Activated naive CD4-positive, alpha-beta T cell treated with anti-CD3 and anti-CD28 coated beads, Interleukin-2, amount 50 U/mL, for 24 hours (primary cell): ENCODE measurements at regions not wholly inside any gene's neighbourhood (a gene's known extent, or its start where the extent isn't known, plus 50 kb on each side); places are given as distances from the start of the nearest gene placed in this dataset.
"Not testable (repeated sequence)": the region's sequence is repeated elsewhere in the genome, so short reads cannot be mapped to it uniquely, and the experiment has no call there.

Experiments
- H3K27ac Mint-ChIP-seq: one replicate; pipeline ENCODE4 v1.8.0; 2021; ENCODE audit warnings: mild to moderate bottlenecking, mixed read lengths
- H3K27me3 Mint-ChIP-seq: one replicate; pipeline ENCODE4 v1.8.0; 2021; ENCODE audit warnings: mixed read lengths
- H3K36me3 Mint-ChIP-seq: one replicate; pipeline ENCODE4 v1.8.0; 2021; ENCODE audit warnings: mixed read lengths
- H3K4me1 Mint-ChIP-seq: one replicate; pipeline ENCODE4 v1.8.0; 2021; ENCODE audit warnings: mixed read lengths
- H3K4me3 Mint-ChIP-seq: one replicate; pipeline ENCODE4 v1.8.0; 2021; ENCODE audit warnings: mild to moderate bottlenecking, mixed read lengths
- H3K9me3 Mint-ChIP-seq: one replicate; pipeline ENCODE4 v1.8.0; 2021; ENCODE audit warnings: mixed read lengths

- no peaks in the 10 kb centered on the region for H3K36me3 Mint-ChIP-seq
- no peak overlapping the region for H3K27ac Mint-ChIP-seq
- no peaks in the 10 kb centered on the region for H3K27me3 Mint-ChIP-seq
- H3K4me3 Mint-ChIP-seq = no peak overlapping the region
- H3K9me3 Mint-ChIP-seq = no peaks in the 10 kb centered on the region
- H3K4me1 Mint-ChIP-seq = peaks cover 3% of the 10 kb centered on the region
Measured at GRCh38 chr5:96115147-96115807, 153.6 kb upstream of the ELL2 start.

- Mint-ChIP-seq H3K27me3 (no peaks in the 10 kb centered on the region), H3K9me3 (no peaks in the 10 kb centered on the region), H3K4me1 (peaks cover 3% of the 10 kb centered on the region), H3K27ac (no peak overlapping the region), H3K36me3 (no peaks in the 10 kb centered on the region), H3K4me3 (no peak overlapping the region)
Measured at GRCh38 chr5:96114736-96115135, 153.1 kb upstream of the ELL2 start.

DNA sequence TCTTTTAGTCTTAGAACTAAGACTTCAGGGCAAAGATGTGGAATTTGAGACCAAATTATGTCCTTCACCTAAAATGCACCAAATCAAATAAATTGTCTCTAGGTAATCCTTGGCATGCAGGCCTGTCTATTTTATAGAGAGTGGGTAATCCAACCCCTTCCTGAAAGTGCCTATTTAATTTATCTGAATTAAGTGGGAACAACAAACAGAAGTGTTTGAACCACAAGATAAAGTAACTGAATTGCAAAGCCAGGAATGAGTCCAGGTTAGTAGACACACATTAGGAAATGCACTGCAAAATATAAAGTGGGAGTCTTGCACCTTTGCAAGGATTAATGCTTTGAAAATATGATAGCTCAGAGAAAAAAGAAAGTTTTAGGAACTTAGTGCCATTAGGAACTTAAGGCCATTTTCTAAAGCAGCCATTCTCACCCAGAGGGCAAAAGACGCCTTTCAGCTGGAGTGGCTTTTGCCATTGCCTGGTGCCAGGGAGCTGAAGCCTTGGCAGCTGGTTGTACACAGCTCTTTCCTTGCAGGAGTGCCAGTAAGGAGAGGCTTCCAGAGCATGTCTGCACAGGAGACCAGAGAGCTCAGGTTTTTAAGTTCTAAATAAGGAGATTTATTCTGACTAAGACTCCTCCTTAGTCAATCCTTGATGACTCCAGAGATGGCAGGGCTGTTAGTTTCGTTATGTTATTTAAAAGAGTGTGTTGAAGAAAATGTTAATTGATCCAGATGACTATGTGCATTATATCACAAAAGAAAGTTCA, 151.7 kb upstream of the ELL2 start:
- no peak overlapping the region for H3K27ac Mint-ChIP-seq
- no peaks in the 10 kb centered on the region for H3K9me3 Mint-ChIP-seq
- peaks cover 3% of the 10 kb centered on the region for H3K4me1 Mint-ChIP-seq
- H3K4me3 Mint-ChIP-seq = no peak overlapping the region
- no peaks in the 10 kb centered on the region for H3K36me3 Mint-ChIP-seq
- peaks cover 3% of the 10 kb centered on the region for H3K27me3 Mint-ChIP-seq

DNA sequence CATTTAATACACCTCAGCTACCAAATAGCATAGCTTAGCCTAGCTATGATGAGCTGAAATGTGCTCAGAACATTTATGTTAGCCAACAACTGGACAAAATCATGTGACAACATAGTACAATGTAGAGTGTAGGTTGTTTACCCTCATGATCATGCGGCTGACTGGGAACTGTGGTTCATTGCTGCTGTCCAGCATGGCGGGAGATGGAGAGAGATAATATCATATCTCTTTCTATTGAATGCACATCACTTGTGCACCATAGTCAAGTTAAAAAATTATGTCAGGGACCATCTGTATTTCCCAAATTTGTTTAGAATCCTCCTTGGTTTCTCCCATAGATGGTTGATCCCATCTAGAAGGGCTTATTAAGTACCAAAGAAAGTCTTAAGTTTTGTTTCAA, 151.1 kb upstream of the ELL2 start:
- no peak overlapping the region for H3K27ac Mint-ChIP-seq
- H3K9me3 Mint-ChIP-seq = no peaks in the 10 kb centered on the region
- no peaks in the 10 kb centered on the region for H3K36me3 Mint-ChIP-seq
- peaks cover 3% of the 10 kb centered on the region for H3K4me1 Mint-ChIP-seq
- H3K4me3 Mint-ChIP-seq = no peak overlapping the region
- H3K27me3 Mint-ChIP-seq = peaks cover 3% of the 10 kb centered on the region

- no peaks in the 10 kb centered on the region for H3K36me3 Mint-ChIP-seq
- H3K9me3 Mint-ChIP-seq = no peaks in the 10 kb centered on the region
Measured at GRCh38 chr5:96112123-96112670, 150.5 kb upstream of the ELL2 start.

GRCh38 chr5:96111080-96111756, 149.6 kb upstream of the ELL2 start:
- Mint-ChIP-seq H3K4me1 (peaks cover 3% of the 10 kb centered on the region), H3K4me3 (no peak overlapping the region), H3K27ac (no peak overlapping the region), H3K27me3 (peaks cover 3% of the 10 kb centered on the region), H3K9me3 (no peaks in the 10 kb centered on the region), H3K36me3 (no peaks in the 10 kb centered on the region)

More at GRCh38 chr5:96112123-96112670, 150.5 kb upstream of the ELL2 start:
- no peak overlapping the region for H3K4me3 Mint-ChIP-seq
- peaks cover 3% of the 10 kb centered on the region for H3K27me3 Mint-ChIP-seq
- no peak overlapping the region for H3K27ac Mint-ChIP-seq
- H3K4me1 Mint-ChIP-seq = peaks cover 3% of the 10 kb centered on the region

DNA sequence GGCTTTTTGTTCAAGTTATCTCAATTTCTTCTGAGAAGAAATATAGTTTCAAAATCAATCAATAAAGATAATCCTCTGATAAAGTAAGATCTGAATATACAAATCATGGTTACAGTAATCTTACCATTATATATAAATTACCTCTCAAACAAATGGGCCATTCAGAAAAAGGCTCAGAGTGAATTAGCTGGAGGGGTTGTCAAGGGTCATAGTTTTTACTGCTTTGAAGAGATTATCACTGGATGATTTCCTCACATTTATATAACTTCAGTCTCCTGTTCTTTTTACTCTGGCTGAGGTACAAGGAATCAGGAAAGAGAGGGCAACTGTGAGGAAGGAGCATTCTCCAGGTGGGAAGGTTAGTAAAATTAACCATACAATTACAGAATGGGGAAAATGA, 148.6 kb upstream of the ELL2 start:
- Mint-ChIP-seq H3K27ac (no peak overlapping the region), H3K36me3 (no peaks in the 10 kb centered on the region), H3K9me3 (no peaks in the 10 kb centered on the region), H3K4me1 (no peaks in the 10 kb centered on the region), H3K27me3 (peaks cover 3% of the 10 kb centered on the region), H3K4me3 (no peak overlapping the region)

DNA sequence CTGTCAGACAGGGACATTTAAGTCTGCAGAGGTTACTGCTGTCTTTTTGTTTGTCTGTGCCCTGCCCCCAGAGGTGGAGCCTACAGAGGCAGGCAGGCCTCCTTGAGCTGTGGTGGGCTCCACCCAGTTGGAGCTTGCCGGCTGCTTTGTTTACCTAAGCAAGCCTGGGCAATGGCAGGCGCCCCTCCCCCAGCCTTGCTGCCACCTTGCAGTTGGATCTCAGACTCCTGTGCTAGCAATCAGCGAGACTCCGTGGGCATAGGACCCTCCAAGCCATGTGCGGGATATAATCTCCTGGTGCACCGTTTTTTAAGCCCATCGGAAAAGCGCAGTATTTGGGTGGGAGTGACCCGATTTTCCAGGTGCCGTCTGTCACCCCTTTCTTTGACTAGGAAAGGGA, 147.0 kb upstream of the ELL2 start:
- H3K9me3 Mint-ChIP-seq, H3K4me1 Mint-ChIP-seq, H3K27ac Mint-ChIP-seq, H3K4me3 Mint-ChIP-seq, H3K36me3 Mint-ChIP-seq, H3K27me3 Mint-ChIP-seq: not testable (repeated sequence)

- not testable (repeated sequence) for H3K9me3 Mint-ChIP-seq
Measured at GRCh38 chr5:96103829-96104228, 142.2 kb upstream of the ELL2 start.

GRCh38 chr5:96101358-96102089, 139.9 kb upstream of the ELL2 start:
- Mint-ChIP-seq H3K9me3 (no peaks in the 10 kb centered on the region), H3K4me1 (no peaks in the 10 kb centered on the region), H3K36me3 (no peaks in the 10 kb centered on the region), H3K27me3 (no peaks in the 10 kb centered on the region), H3K4me3 (no peak overlapping the region), H3K27ac (no peak overlapping the region)

More at GRCh38 chr5:96103829-96104228, 142.2 kb upstream of the ELL2 start:
- not testable (repeated sequence) for H3K4me3 Mint-ChIP-seq, H3K36me3 Mint-ChIP-seq, H3K27me3 Mint-ChIP-seq, H3K4me1 Mint-ChIP-seq, H3K27ac Mint-ChIP-seq

DNA sequence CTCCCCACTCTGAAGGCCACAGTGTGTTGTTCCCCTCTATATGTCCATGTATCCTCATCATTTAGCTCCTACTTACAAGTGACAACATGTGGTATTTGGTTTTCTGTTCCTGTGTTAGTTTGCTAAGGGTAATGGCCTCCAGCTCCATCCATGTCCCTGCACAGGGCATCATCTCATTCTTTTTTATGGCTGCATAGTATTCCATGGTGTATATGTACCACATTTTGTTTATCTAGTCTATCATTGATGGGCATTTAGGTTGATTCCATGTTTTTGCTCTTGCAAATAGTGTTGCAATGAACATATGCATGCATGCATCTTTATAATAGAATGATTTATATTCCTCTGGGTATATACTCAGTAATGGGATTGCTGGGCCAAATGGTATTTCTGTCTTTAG, 135.8 kb upstream of the ELL2 start:
- not testable (repeated sequence) for H3K9me3 Mint-ChIP-seq, H3K36me3 Mint-ChIP-seq, H3K4me3 Mint-ChIP-seq, H3K4me1 Mint-ChIP-seq, H3K27ac Mint-ChIP-seq, H3K27me3 Mint-ChIP-seq

DNA sequence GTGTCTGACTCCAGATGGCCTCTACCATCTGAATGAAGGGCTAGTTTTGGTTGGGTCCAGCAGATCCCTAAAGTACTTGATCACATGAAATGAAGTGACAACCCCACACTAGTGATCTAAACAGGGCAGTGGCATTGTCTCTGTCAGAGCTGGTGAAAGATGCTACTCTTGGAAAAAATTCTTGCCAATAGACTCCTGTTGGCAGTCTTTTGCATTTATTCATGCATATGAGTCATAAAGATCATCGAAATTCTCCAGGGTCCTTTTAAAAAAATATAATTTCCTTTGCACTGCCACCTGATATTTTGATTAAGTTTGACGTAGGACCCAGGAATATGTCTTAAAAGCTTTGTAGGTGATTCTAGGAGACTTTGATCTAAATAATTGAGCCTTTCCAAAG, 135.1 kb upstream of the ELL2 start:
- Mint-ChIP-seq H3K9me3 (no peaks in the 10 kb centered on the region), H3K36me3 (no peaks in the 10 kb centered on the region), H3K27me3 (no peaks in the 10 kb centered on the region)

DNA sequence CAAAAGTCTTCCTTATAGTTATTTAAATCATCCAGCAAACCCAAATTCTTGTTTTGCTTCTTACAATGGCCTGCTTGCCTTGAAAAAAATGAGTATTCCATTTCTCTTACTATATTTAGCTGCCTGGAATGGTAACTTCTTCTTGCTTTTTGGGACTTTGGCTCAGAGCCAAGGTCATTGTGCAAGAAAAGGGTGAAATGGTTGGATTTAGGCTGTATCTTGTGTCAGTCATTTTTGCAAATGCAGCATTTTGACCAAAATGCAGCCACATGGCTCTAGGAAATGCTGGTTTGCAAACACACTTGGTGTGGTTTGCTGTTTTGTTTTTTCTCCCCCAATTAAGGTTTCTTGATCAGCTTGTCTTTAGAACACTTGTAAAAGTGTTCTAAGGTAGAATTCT, 133.3 kb upstream of the ELL2 start:
- Mint-ChIP-seq H3K27me3 (no peaks in the 10 kb centered on the region), H3K4me1 (no peaks in the 10 kb centered on the region), H3K9me3 (no peaks in the 10 kb centered on the region), H3K4me3 (no peak overlapping the region), H3K27ac (no peak overlapping the region), H3K36me3 (no peaks in the 10 kb centered on the region)

More for the DNA sequence above, 135.1 kb upstream of the ELL2 start:
- Mint-ChIP-seq H3K27ac (no peak overlapping the region), H3K4me1 (no peaks in the 10 kb centered on the region), H3K4me3 (no peak overlapping the region)

GRCh38 chr5:96093890-96094381, 132.3 kb upstream of the ELL2 start:
- H3K27ac Mint-ChIP-seq = no peak overlapping the region
- no peaks in the 10 kb centered on the region for H3K27me3 Mint-ChIP-seq
- H3K9me3 Mint-ChIP-seq = no peaks in the 10 kb centered on the region
- H3K36me3 Mint-ChIP-seq = no peaks in the 10 kb centered on the region
- H3K4me3 Mint-ChIP-seq = no peak overlapping the region
- H3K4me1 Mint-ChIP-seq = no peaks in the 10 kb centered on the region

GRCh38 chr5:96093340-96093739, 131.7 kb upstream of the ELL2 start:
- H3K27ac Mint-ChIP-seq = no peak overlapping the region
- H3K4me1 Mint-ChIP-seq = no peaks in the 10 kb centered on the region
- H3K9me3 Mint-ChIP-seq = no peaks in the 10 kb centered on the region
- H3K27me3 Mint-ChIP-seq = no peaks in the 10 kb centered on the region
- H3K4me3 Mint-ChIP-seq = no peak overlapping the region
- no peaks in the 10 kb centered on the region for H3K36me3 Mint-ChIP-seq
